Neural cell (in vitro differentiated cells): ENCODE measurements at regions not wholly inside any gene's neighbourhood (a gene's known extent, or its start where the extent isn't known, plus 50 kb on each side); places are given as distances from the start of the nearest gene placed in this dataset.

Source experiments
- H2AFZ ChIP-seq: fragments of 200-600, 300-800 bp; sonication (generic), shearing (Covaris generic); 2 replicates; pipeline ENCODE4 v1.6.0; 2014; ENCODE audit warnings: low read depth, mild to moderate bottlenecking, antibody characterized with exemption, low read length, moderate library complexity
- H3F3A ChIP-seq: fragments of 200-600 bp; shearing (Covaris generic); 2 replicates; pipeline ENCODE4 v1.6.1; 2016; ENCODE audit warnings: mild to moderate bottlenecking, moderate library complexity, mixed read lengths, antibody characterized with exemption, low read length; ENCODE audit not compliant: insufficient read depth, poor library complexity, severe bottlenecking
- H3K27ac ChIP-seq: fragments of 200-600, 300-800 bp; sonication (generic), shearing (Covaris generic); 2 replicates; pipeline ENCODE4 v1.5.1; 2014; ENCODE audit warnings: mild to moderate bottlenecking, low read length, moderate library complexity
- H3K27me3 ChIP-seq: fragments of 300-800, 200-600 bp; sonication (generic), shearing (Covaris generic); 2 replicates; pipeline ENCODE4 v1.6.0; 2014; ENCODE audit warnings: mild to moderate bottlenecking, low read depth, low read length, moderate library complexity; ENCODE audit not compliant: insufficient read depth
- H3K36me3 ChIP-seq: fragments of 300-800, 200-600 bp; sonication (generic), shearing (Covaris generic); 2 replicates; pipeline ENCODE4 v1.5.1; 2014; ENCODE audit warnings: mild to moderate bottlenecking, antibody characterized with exemption, low read length, moderate library complexity; ENCODE audit not compliant: insufficient read depth
- H3K4me2 ChIP-seq: fragments of 300-800, 200-600 bp; sonication (generic), shearing (Covaris generic); 2 replicates; pipeline ENCODE4 v1.6.0; 2014; ENCODE audit warnings: mild to moderate bottlenecking, low read length
- H3K4me3 ChIP-seq: fragments of 300-800, 200-600 bp; sonication (generic), shearing (Covaris generic); 2 replicates; pipeline ENCODE4 v1.5.1; 2014; ENCODE audit warnings: mild to moderate bottlenecking, low read length, moderate library complexity
- H3K79me2 ChIP-seq: fragments of 200-600 bp; shearing (Covaris generic); replicated peaks from 2 replicates; pipeline ENCODE4 v1.6.0; 2014; ENCODE audit warnings: mild to moderate bottlenecking, low read length, moderate library complexity; ENCODE audit not compliant: insufficient read depth
- H3K9ac ChIP-seq: fragments of 300-800, 200-600 bp; sonication (generic), shearing (Covaris generic); 2 replicates; pipeline ENCODE4 v1.6.1; 2016; ENCODE audit warnings: mild to moderate bottlenecking, low read length, mixed read lengths
- H3K9me2 ChIP-seq: fragments of 200-600 bp; shearing (Covaris generic); 2 replicates; pipeline ENCODE4 v1.6.1; 2016; ENCODE audit warnings: mild to moderate bottlenecking, low read length, mixed read lengths; ENCODE audit not compliant: insufficient read depth
- H3K9me3 ChIP-seq: fragments of 200-600, 300-800 bp; sonication (generic), shearing (Covaris generic); 2 replicates; pipeline ENCODE4 v1.6.1; 2016; ENCODE audit warnings: mild to moderate bottlenecking, mixed run types, low read length, moderate library complexity, mixed read lengths
- H4K20me1 ChIP-seq: fragments of 200-600 bp; shearing (Covaris generic); 2 replicates; pipeline ENCODE4 v1.6.1; 2016; ENCODE audit warnings: mild to moderate bottlenecking, mixed run types; ENCODE audit not compliant: insufficient read depth
- CTCF ChIP-seq: fragments of 450-650 bp; IDR thresholded peaks from 2 replicates; pipeline ENCODE4 v1.5.1; 2014; ENCODE audit warnings: antibody characterized with exemption, mild to moderate bottlenecking, moderate library complexity; ENCODE audit not compliant: poor library complexity, severe bottlenecking
- EP300 ChIP-seq: fragments of 450-650 bp; conservative IDR thresholded peaks from 2 replicates; pipeline ENCODE4 v1.6.1; 2014; ENCODE audit warnings: antibody characterized with exemption, mild to moderate bottlenecking, moderate library complexity; ENCODE audit not compliant: poor library complexity, severe bottlenecking
- EZH2 ChIP-seq: fragments of 200-600, 300-800 bp; shearing (Covaris generic), sonication (generic); IDR thresholded peaks from 2 replicates; pipeline ENCODE4 v1.6.1; 2014; ENCODE audit warnings: antibody characterized with exemption, low read length, borderline replicate concordance, mild to moderate bottlenecking; ENCODE audit not compliant: insufficient read depth, poor library complexity, severe bottlenecking
- MXI1 ChIP-seq: fragments of 450-650 bp; conservative IDR thresholded peaks from 2 replicates; pipeline ENCODE4 v1.6.1; 2014; ENCODE audit warnings: antibody characterized with exemption, mild to moderate bottlenecking; ENCODE audit not compliant: poor library complexity, severe bottlenecking
- POLR2AphosphoS5 ChIP-seq: IDR thresholded peaks from 2 replicates; pipeline ENCODE4 v1.6.1; 2012
- RAD21 ChIP-seq: fragments of 450-650 bp; conservative IDR thresholded peaks from 2 replicates; pipeline ENCODE4 v1.6.1; 2014; ENCODE audit warnings: antibody characterized with exemption, mild to moderate bottlenecking, moderate library complexity
- REST ChIP-seq: IDR thresholded peaks from 2 replicates; pipeline ENCODE4 v1.6.1; 2012; ENCODE audit warnings: borderline replicate concordance
- SMC3 ChIP-seq: fragments of 450-650 bp; conservative IDR thresholded peaks from 2 replicates; pipeline ENCODE4 v1.6.1; 2014; ENCODE audit warnings: antibody characterized with exemption, mild to moderate bottlenecking, moderate library complexity; ENCODE audit not compliant: poor library complexity
- TAF1 ChIP-seq: IDR thresholded peaks from 2 replicates; pipeline ENCODE4 v1.6.1; 2012; ENCODE audit warnings: low read depth

GRCh38 chrX:46305431-46305830 is 239.8 kb downstream of the ZNF674 start (continued):
- no peak for TF ChIP-seq REST
- TF ChIP-seq SMC3 = no peak

DNA sequence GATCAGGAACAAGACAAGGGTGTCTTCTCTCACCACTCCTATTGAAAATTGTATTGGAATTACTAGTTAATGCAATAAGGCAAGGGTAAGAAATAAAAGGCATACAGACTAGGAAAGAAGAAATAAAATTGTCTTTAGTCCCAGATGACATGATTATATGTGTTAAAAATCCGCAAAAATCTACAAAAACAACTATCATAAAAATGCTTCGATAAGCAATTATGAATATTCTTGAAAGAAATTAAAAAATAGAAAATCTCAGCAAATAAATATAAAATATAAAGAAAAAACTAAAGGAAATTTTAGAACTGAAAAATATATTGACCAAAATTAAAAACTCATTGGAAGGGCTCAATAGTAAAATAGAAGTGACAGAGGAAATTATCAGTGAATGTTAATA is 243.3 kb downstream of the ZNF674 start:
- TF ChIP-seq REST (no peak), EP300 (no peak), SMC3 (no peak), POLR2AphosphoS5 (no peak), EZH2 (no peak), RAD21 (no peak), TAF1 (no peak), MXI1 (no peak), CTCF (no peak)
- H3K9me3 ChIP-seq = no peaks in the 10 kb centered on the region
- H3F3A ChIP-seq = no peaks in the 10 kb centered on the region
- H3K79me2 ChIP-seq = no peaks in the 10 kb centered on the region
- no peak overlapping the region for H2AFZ ChIP-seq
- H3K36me3 ChIP-seq = no peaks in the 10 kb centered on the region
- H3K4me2 ChIP-seq = no peak overlapping the region
- H3K9me2 ChIP-seq = no peaks in the 10 kb centered on the region
- no peaks in the 10 kb centered on the region for H3K27me3 ChIP-seq
- H4K20me1 ChIP-seq = no peaks in the 10 kb centered on the region
- H3K27ac ChIP-seq = no peak overlapping the region
- no peak overlapping the region for H3K9ac ChIP-seq
- H3K4me3 ChIP-seq = no peak overlapping the region
